B cell (primary cell): ENCODE measurements at regions not wholly inside any gene's neighbourhood (a gene's known extent, or its start where the extent isn't known, plus 50 kb on each side); places are given as distances from the start of the nearest gene placed in this dataset.

ENCODE experiments used
- ATAC-seq: fragments of 200-7000 bp; cut with Tn5 transposase; one replicate; pipeline ENCODE4 v1.10.0; 2021; ENCODE audit warnings: low read depth, mild to moderate bottlenecking, moderate number of reproducible peaks, moderate library complexity
- CTCF ChIA-PET: fragments of 350-600 bp; sonication (Branson Sonifier 250); formaldehyde crosslinking; loops from one replicate; lab custom pipeline; 2021; ENCODE audit warnings: antibody characterized with exemption, inconsistent platforms; lab: Charles Lee
- POLR2A ChIA-PET: fragments of 350-600 bp; sonication (Branson Sonifier 250); formaldehyde crosslinking; loops from one replicate; lab custom pipeline; 2021; ENCODE audit warnings: antibody characterized with exemption; lab: Charles Lee
- DNase-seq: peaks from one replicate; pipeline ENCODE4 v3.0.0; 2013
- H2AFZ ChIP-seq: 2 replicates; pipeline ENCODE4 v1.6.1; 2012; ENCODE audit warnings: mild to moderate bottlenecking, low read depth, low read length; ENCODE audit not compliant: insufficient read depth, poor library complexity, severe bottlenecking
- H3K27ac ChIP-seq, 2 donors: 1 replicate in 1 of 2; 2 replicates in 1 of 2; pipeline ENCODE4 v1.5.1; 2012 to 2013; ENCODE audit warnings: low read length in 2 of 2, mild to moderate bottlenecking in 2 of 2, moderate library complexity in 1 of 2
- H3K27me3 ChIP-seq, 4 experiments: fragments of 200-600 bp in 1 of 4; sonication (generic) in 1 of 4; replicated peaks in 1 of 4; 1 replicate in 2 of 4; 2 replicates in 2 of 4; pipeline versions ENCODE4 v1.6.1 to v1.7.0; 2013 to 2016; ENCODE audit warnings: low read length in 3 of 4, mild to moderate bottlenecking in 2 of 4, mixed read lengths in 1 of 4, moderate library complexity in 1 of 4; ENCODE audit not compliant: insufficient read depth in 4 of 4, control insufficient read depth in 3 of 4; ENCODE audit errors: control extremely low read depth in 1 of 4
- H3K36me3 ChIP-seq, 2 experiments: replicated peaks in 1 of 2; 1 replicate in 1 of 2; 2 replicates in 1 of 2; pipeline versions ENCODE4 v1.6.1 to v1.7.1; 2013; ENCODE audit warnings: low read length in 1 of 2; ENCODE audit not compliant: insufficient read depth in 2 of 2, control insufficient read depth in 1 of 2; ENCODE audit errors: control extremely low read depth in 1 of 2, extremely low read depth in 1 of 2
- H3K4me1 ChIP-seq, 2 donors: fragments of 200-600 bp in 1 of 2; sonication (generic) in 1 of 2; 1 replicate in 1 of 2; 2 replicates in 1 of 2; pipeline versions ENCODE4 v1.5.1 to v1.6.1; 2013 to 2017; ENCODE audit warnings: low read length in 2 of 2; ENCODE audit not compliant: control insufficient read depth in 2 of 2, insufficient read depth in 2 of 2
- H3K4me2 ChIP-seq: replicated peaks from 2 replicates; pipeline ENCODE3; 2012; ENCODE audit warnings: mild to moderate bottlenecking, low read depth, low read length; ENCODE audit not compliant: poor library complexity, severe bottlenecking
- H3K4me3 ChIP-seq, 5 experiments: fragments of 200-600 bp in 1 of 5; sonication (generic) in 1 of 5; 1 replicate in 3 of 5; 2 replicates in 2 of 5; pipeline versions ENCODE4 v1.5.1 to v1.7.0; 2011 to 2016; ENCODE audit warnings: low read length in 4 of 5, mild to moderate bottlenecking in 4 of 5, low read depth in 2 of 5, control low read depth in 1 of 5, moderate library complexity in 1 of 5; ENCODE audit not compliant: insufficient read depth in 1 of 5; ENCODE audit errors: control extremely low read depth in 1 of 5, extremely low read depth in 1 of 5
- H3K79me2 ChIP-seq: fragments of 200-600 bp; sonication (generic); one replicate; pipeline ENCODE4 v1.6.0; 2016; ENCODE audit warnings: low read length; ENCODE audit not compliant: control insufficient read depth, insufficient read depth
- H3K9ac ChIP-seq: fragments of 200-600 bp; sonication (generic); 2 replicates; pipeline ENCODE4 v1.6.1; 2017; ENCODE audit warnings: mild to moderate bottlenecking, low read length, moderate library complexity
- H3K9me3 ChIP-seq, 3 donors: one replicate each; pipeline versions ENCODE4 v1.6.1 to v1.7.1; 2013; ENCODE audit warnings: low read length in 2 of 3; ENCODE audit not compliant: control insufficient read depth in 2 of 3, insufficient read depth in 1 of 3; ENCODE audit errors: control extremely low read depth in 1 of 3
- H4K20me1 ChIP-seq: 2 replicates; pipeline ENCODE4 v1.6.0; 2012; ENCODE audit warnings: mild to moderate bottlenecking, low read length; ENCODE audit not compliant: insufficient read depth, control insufficient read depth, poor library complexity, severe bottlenecking
- H3K27ac Mint-ChIP-seq: one replicate; pipeline ENCODE4 v1.8.0; 2021; ENCODE audit warnings: mixed read lengths
- H3K27me3 Mint-ChIP-seq: one replicate; pipeline ENCODE4 v1.8.0; 2021; ENCODE audit warnings: mixed read lengths
- H3K4me1 Mint-ChIP-seq: one replicate; pipeline ENCODE4 v1.8.0; 2021; ENCODE audit warnings: mixed read lengths
- H3K4me3 Mint-ChIP-seq: one replicate; pipeline ENCODE4 v1.8.0; 2021; ENCODE audit warnings: mixed read lengths
- H3K9me3 Mint-ChIP-seq: one replicate; pipeline ENCODE4 v1.8.0; 2022; ENCODE audit warnings: mixed read lengths; ENCODE audit not compliant: insufficient read depth
- CTCF ChIP-seq: fragments of 200-600 bp; IDR thresholded peaks from one replicate; pipeline ENCODE4 v1.8.0; 2022; ENCODE audit warnings: antibody characterized with exemption, mild to moderate bottlenecking
- EZH2 ChIP-seq: IDR thresholded peaks from 2 replicates; pipeline ENCODE4 v1.6.1; 2012; ENCODE audit warnings: borderline replicate concordance, low read depth, mild to moderate bottlenecking, moderate library complexity, low read length; ENCODE audit not compliant: insufficient read depth, poor library complexity, severe bottlenecking
- WGBS: methylation state at CpG from one replicate; pipeline ENCODE4 v1.1.5; 2013; ENCODE audit warnings: missing lambda C conversion rate; ENCODE audit not compliant: insufficient coverage; 5-methylcytosine and 5-hydroxymethylcytosine counted together
- intact Hi-C: fragments of 100-400 bp; cut with micrococcal nuclease; formaldehyde crosslinking; loops from one replicate; pipeline ENCODE4 v1.10.0; 2022

- Histone ChIP-seq H3K4me3 (no peak overlapping the region), H3K27ac (no peak overlapping the region), H3K27me3 (no peaks in the 10 kb centered on the region), H3K4me2 (no peak overlapping the region), H3K36me3 (no peaks in the 10 kb centered on the region), H3K79me2 (no peaks in the 10 kb centered on the region), H3K9me3 (peaks cover 0 to 6% (median 0%) of the 10 kb centered on the region in 3 donors), H3K9ac (no peak overlapping the region), H4K20me1 (no peaks in the 10 kb centered on the region), H3K4me1 (peaks cover 0 to 7% of the 10 kb centered on the region in 2 donors), H2AFZ (no peak overlapping the region)
- ChIA-PET CTCF (no interaction called here), POLR2A (no interaction called here)
- ATAC-seq (no peak), DNase-seq (no peak)
- intact Hi-C loops: no loop called here
- Mint-ChIP-seq H3K27ac (no peak overlapping the region), H3K9me3 (no peaks in the 10 kb centered on the region), H3K4me1 (peaks cover 20% of the 10 kb centered on the region), H3K27me3 (no peaks in the 10 kb centered on the region), H3K4me3 (no peak overlapping the region)
- WGBS: 79% methylated on average over 2 of the region's 2 CpGs
- TF ChIP-seq CTCF: no peak
- no peak for TF ChIP-seq EZH2
These were observed 417.8 kb upstream of the CADM1 start for GRCh38 chr11:115921986-115922385.

- peaks cover 0 to 7% of the 10 kb centered on the region in 2 donors for H3K4me1 ChIP-seq
- Mint-ChIP-seq H3K27me3 (no peaks in the 10 kb centered on the region), H3K4me1 (peaks cover 20% of the 10 kb centered on the region), H3K9me3 (no peaks in the 10 kb centered on the region), H3K4me3 (no peak overlapping the region), H3K27ac (no peak overlapping the region)
- no peaks in the 10 kb centered on the region for H4K20me1 ChIP-seq
- ATAC-seq (no peak), DNase-seq (no peak)
- intact Hi-C loops: no loop called here
- H3K4me2 ChIP-seq: no peak overlapping the region
- no peak overlapping the region for H3K4me3 ChIP-seq
- no peak overlapping the region for H3K9ac ChIP-seq
- no peak overlapping the region for H2AFZ ChIP-seq
- no peak for TF ChIP-seq EZH2
- no peak for TF ChIP-seq CTCF
- POLR2A ChIA-PET: no interaction called here
- CTCF ChIA-PET: no interaction called here
- no peaks in the 10 kb centered on the region for H3K36me3 ChIP-seq
- H3K27ac ChIP-seq: no peak overlapping the region
- H3K79me2 ChIP-seq: no peaks in the 10 kb centered on the region
- H3K27me3 ChIP-seq: no peaks in the 10 kb centered on the region
- 89% methylated on average over 1 of the region's 3 CpGs for WGBS
- H3K9me3 ChIP-seq: peaks cover 0 to 6% (median 0%) of the 10 kb centered on the region in 3 donors
These were observed 417.3 kb upstream of the CADM1 start for GRCh38 chr11:115921540-115921939.
